Prostate gland (tissue), 2 donors: ENCODE measurements at regions not wholly inside any gene's neighbourhood (a gene's known extent, or its start where the extent isn't known, plus 50 kb on each side); places are given as distances from the start of the nearest gene placed in this dataset.

Source experiments
- CTCF ChIP-seq, 4 experiments: fragments of 200-600 bp in 2 of 4; fragments of 450-650 bp in 2 of 4; sonication (generic) in 2 of 4; IDR thresholded peaks; 1 replicate in 3 of 4; 2 replicates in 1 of 4; pipeline ENCODE4 v1.5.1; 2016 to 2019; ENCODE audit warnings: antibody characterized with exemption in 4 of 4, mild to moderate bottlenecking in 2 of 4, moderate library complexity in 2 of 4
- POLR2AphosphoS5 ChIP-seq: sonication (generic); formaldehyde crosslinking; IDR thresholded peaks from one replicate; pipeline ENCODE4 v1.6.1; 2017; ENCODE audit warnings: antibody characterized with exemption

- TF ChIP-seq CTCF (IDR thresholded peaks at IDR 0.05) (no peak), POLR2AphosphoS5 (no peak)
These were observed 619.8 kb downstream of the JRKL start for GRCh38 chr11:97009613-97010012.
